ENCODE measurements at regions not wholly inside any gene's neighbourhood (a gene's known extent, or its start where the extent isn't known, plus 50 kb on each side); places are given as distances from the start of the nearest gene placed in this dataset.
A peak's percentile ranks its signal among the peaks of the same experiment; 100 is the strongest.

DNA sequence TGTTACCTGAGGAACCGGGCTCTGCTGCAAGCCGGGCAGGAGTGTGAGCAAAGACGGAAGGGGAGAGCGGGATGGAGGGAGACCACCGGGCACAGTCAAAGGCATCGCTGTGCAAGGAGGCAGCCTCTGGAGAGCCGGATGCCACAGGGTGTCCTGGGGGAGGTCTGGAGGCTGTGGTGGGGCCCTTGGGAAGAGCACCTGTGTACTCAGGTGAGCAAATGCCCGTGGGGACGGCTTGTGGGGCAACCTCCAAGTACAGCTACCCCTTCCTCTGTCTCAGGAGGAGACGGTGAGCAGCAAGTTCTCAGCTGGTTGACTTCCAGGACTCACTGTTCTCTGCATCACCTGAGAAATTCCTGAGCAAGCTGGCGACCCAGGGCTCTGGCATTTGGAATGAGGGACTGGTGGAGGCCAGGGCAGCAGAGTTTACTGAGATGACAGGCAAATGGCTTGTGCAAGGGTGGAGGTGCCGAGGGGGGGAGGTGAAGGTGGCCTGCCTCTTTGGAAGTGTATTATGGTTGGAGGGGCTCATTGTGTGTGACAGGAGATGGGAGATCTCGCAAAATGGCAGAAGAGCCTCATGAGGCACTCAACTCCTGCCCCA lies 345.2 kb upstream of the SHH start:
- ChIA-PET POLR2A (no interaction called here), CTCF (interaction anchor here (1.0 kb wide), 1 partner anchor 9 kb away, joined by 3 read pairs; no protein-coding TSS in a partner anchor)
- TF ChIP-seq, protein P1, sequence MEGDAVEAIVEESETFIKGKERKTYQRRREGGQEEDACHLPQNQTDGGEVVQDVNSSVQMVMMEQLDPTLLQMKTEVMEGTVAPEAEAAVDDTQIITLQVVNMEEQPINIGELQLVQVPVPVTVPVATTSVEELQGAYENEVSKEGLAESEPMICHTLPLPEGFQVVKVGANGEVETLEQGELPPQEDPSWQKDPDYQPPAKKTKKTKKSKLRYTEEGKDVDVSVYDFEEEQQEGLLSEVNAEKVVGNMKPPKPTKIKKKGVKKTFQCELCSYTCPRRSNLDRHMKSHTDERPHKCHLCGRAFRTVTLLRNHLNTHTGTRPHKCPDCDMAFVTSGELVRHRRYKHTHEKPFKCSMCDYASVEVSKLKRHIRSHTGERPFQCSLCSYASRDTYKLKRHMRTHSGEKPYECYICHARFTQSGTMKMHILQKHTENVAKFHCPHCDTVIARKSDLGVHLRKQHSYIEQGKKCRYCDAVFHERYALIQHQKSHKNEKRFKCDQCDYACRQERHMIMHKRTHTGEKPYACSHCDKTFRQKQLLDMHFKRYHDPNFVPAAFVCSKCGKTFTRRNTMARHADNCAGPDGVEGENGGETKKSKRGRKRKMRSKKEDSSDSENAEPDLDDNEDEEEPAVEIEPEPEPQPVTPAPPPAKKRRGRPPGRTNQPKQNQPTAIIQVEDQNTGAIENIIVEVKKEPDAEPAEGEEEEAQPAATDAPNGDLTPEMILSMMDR (IDR thresholded peaks at IDR 0.05; ENCODE audit: control extremely low read depth, extremely low read depth, low read depth, missing control alignments): no peak
- no peak for DNase-seq (ENCODE audit: extremely low spot score)

DNA sequence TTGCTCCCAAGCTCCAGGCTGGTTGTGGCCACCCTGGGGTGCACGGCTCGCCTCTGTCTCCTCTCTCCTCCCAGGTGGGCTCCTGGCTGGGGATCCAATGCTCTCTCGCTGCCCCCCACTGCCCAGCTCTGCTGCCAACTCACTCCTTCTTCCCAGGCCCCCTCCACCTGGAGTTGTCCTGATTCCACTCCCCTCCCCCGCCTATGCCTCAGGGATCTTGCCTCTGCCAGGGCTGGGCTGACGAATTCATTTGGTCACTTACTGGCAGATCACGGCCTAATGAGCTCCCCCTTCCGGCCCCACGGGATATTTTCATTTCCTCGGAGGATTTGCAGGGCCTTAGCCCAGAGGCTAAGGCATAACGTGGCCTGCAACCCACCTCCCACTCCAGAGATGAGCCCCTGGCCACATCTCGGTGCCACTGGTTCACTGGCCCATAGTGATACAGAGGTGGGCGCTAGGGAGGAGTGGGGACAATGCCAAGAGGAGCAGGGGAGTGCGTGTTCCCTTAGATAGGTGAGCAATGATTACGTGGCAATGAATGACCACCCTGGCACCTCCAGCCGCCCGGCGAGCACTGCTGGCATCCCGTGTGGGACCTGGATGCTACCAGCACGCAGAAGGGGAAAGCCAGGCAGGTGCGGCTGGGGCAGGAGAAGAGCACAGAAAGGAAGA lies 344.6 kb upstream of the SHH start:
- DNase-seq (ENCODE audit: extremely low spot score): no peak
- POLR2A ChIA-PET: no interaction called here

DNA sequence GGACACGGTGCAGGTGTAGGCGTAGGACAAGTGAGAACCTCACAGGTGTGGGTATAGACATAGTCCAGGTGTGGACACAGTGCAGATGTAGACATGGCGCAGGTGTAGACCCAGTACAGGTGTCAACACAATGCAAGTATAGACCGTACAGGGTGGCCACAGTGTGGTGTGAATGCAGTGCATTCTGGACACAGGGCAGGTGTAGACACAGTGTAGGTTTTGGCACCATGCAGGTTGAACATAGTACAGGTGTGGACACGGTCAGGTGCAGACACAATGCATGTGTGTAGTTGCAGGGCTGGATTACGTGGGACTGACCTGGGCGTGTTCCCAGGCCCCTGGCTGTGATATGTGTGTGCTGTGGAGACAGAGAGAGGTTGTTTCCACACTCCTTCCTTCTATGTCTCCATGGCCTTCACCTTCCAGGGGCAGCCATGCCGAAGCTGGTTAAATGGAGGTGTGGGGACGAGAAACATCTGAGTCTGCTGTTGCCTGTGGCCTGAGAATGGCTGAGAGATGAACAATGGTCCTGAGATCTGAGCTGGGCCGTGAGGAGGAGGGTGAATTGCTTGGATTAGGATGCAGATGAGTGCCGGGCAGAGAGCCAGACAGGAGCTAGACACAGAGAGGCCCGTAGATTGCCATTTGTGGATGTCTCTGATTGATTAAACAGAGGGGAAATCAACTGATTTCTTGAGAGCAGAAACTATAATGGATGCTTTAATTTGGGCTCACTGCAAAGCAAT lies 343.9 kb upstream of the SHH start:
- ChIA-PET CTCF (interaction anchor here (0.7 to 1.0 kb wide), 2 partner anchors 8 to 344 kb away, joined by 3 read pairs; partner anchors contain the start of gene SHH), POLR2A (no interaction called here)
- DNase-seq (ENCODE audit: extremely low spot score): no peak
- TF ChIP-seq, protein P1 (IDR thresholded peaks at IDR 0.05; ENCODE audit: control extremely low read depth, extremely low read depth, low read depth, missing control alignments): no peak

More for the DNA sequence above, 344.6 kb upstream of the SHH start:
- TF ChIP-seq, protein P1 (IDR thresholded peaks at IDR 0.05; ENCODE audit: control extremely low read depth, extremely low read depth, low read depth, missing control alignments): peak; percentile 12
- CTCF ChIA-PET: interaction anchor here (0.7 to 1.0 kb wide), 2 partner anchors 9 to 344 kb away, joined by 3 read pairs; partner anchors contain the start of gene SHH

DNA sequence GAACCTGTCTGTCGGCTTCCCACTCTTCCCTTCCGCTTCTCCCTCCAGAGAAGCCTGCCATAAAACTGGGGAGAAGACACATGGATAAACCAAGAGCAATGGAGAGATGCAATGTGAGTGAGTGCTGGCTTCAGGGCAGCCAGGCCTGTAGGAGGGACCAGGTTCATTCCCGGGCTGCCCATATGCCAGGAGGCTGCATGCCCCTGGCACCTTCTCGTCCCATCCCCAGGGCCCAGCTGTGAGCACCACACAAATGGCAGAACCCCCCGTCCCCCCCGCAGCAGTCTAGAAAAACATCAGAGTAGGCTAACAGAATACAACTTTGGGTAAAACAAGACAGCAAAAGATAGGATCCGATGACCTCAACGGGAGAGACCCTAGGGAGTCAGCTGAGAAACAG lies 341.3 kb upstream of the SHH start:
- TF ChIP-seq, protein P1 (IDR thresholded peaks at IDR 0.05; ENCODE audit: control extremely low read depth, extremely low read depth, low read depth, missing control alignments): no peak
- ChIA-PET CTCF (no interaction called here), POLR2A (no interaction called here)
- DNase-seq (ENCODE audit: extremely low spot score): no peak

DNA sequence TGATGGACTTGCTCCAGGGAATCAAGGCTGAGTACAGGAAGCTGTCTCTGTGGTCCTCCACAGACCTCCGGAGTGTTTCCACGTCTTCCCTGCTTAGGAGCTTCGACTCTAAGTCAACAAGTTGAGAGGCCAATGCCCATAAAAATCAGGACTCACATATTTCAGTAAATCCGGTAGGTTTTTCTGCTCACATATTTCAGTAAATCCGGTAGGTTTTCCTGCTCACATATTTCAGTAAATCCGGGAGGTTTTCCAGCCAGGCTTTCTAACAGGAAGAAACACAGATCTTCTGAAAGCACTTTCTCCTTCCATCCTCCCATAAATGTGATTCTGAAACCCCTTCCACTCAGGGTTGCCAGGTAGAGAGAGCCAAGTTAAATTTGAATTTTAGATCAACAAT lies 340.1 kb upstream of the SHH start:
- ChIA-PET POLR2A (no interaction called here), CTCF (no interaction called here)
- no peak for DNase-seq (ENCODE audit: extremely low spot score)
- TF ChIP-seq, protein P1 (IDR thresholded peaks at IDR 0.05; ENCODE audit: control extremely low read depth, extremely low read depth, low read depth, missing control alignments): no peak

DNA sequence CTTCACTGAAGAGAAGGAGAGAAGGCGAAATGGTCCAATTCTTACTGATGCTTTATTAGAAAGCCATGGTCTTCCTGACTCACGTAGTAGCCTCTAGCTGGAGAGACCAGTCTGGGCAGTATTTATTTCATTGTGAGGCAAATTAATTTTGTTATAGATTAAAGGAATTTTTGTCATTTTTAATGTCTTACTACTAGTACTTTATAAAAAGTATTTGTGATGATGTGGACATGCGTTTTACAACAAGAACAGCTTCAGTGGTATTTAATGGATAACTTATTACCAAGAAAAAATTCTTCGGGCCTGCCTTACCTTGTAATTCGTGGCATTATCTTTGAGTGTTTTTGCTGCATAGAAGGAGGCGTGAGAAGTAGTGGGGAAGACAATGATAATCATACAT lies 339.4 kb upstream of the SHH start:
- ChIA-PET CTCF (no interaction called here), POLR2A (no interaction called here)
- TF ChIP-seq, protein P1 (IDR thresholded peaks at IDR 0.05; ENCODE audit: control extremely low read depth, extremely low read depth, low read depth, missing control alignments): no peak
- no peak for DNase-seq (ENCODE audit: extremely low spot score)
